H54 (cell line): ENCODE measurements at regions not wholly inside any gene's neighbourhood (a gene's known extent, or its start where the extent isn't known, plus 50 kb on each side); places are given as distances from the start of the nearest gene placed in this dataset.
"Not testable (repeated sequence)": the region's sequence is repeated elsewhere in the genome, so short reads cannot be mapped to it uniquely, and the experiment has no call there.

ENCODE experiments used
- DNase-seq: peaks from one replicate; pipeline ENCODE4 v3.0.0; 2011; ENCODE audit warnings: low spot score, mixed read lengths; ENCODE audit not compliant: insufficient read length
- FAIRE-seq: peaks from 3 replicates; lab custom pipeline; 2011; peaks lifted over from hg19 to GRCh38; lab: Jason Lieb, UNC
- POLR2A ChIP-seq: IDR thresholded peaks from 2 replicates; pipeline ENCODE4 v1.6.1; 2011; ENCODE audit warnings: low read depth, mild to moderate bottlenecking, low read length

DNA sequence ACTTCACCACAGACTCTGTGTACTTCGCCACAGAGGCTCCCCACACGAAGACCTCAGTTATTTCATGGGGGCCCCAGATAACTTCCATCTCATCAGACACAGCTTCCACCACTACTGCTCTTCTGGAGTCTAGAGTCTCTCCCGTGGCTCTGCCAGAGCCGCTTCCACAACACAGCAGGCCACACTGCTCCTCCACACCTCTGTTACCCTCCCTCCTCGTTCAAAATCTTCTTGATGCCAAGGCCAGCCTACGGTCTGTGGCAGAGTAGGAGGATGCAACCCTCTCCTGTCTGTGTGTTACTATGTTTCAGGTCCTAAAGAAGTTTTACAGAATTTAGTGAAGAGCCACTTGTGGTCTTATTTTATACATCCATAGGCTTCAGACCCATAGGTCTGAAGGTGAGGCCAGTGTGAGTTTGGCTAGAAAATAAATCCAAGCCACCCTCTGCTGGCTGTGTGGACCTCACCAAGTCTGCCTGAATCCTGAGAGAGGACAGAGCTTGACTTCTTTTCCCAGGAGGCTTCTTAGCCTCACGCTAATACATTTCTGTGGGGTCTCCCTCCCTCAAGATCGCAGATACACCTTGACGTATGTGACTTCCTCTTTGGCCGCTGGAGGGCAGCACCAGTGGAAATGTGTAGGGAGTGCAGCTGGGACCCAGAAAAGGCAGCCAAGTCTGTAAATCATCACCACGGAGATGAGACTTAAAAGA is 197.7 kb downstream of the FAXC start:
- DNase-seq (peak; percentile 6), FAIRE-seq (peak; percentile 30)
- TF ChIP-seq POLR2A, result no peak

DNA sequence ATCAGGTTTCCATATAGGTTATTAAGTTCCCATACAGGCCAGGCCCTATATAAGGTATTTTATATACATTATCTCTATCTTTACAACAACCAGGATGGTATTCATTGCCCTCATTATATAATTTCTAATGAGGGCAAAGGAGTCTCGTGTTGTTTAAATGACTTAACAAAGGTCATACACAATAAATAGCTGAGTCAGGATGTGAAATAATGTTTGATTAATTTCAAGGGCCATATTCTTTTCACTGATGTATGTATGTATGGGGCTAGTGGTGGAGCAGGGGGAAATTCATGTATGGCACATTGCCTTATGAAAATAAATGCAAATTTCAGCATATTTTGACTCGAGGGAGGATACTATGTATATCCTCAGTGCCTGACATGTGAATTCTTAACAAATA is 200.7 kb downstream of the FAXC start:
- FAIRE-seq, result no peak
- no peak for DNase-seq
- TF ChIP-seq POLR2A, result no peak

GRCh38 chr6:99148111-99148510 is 200.4 kb upstream of the FBXL4 start:
- DNase-seq (no peak), FAIRE-seq (no peak)
- no peak for TF ChIP-seq POLR2A

DNA sequence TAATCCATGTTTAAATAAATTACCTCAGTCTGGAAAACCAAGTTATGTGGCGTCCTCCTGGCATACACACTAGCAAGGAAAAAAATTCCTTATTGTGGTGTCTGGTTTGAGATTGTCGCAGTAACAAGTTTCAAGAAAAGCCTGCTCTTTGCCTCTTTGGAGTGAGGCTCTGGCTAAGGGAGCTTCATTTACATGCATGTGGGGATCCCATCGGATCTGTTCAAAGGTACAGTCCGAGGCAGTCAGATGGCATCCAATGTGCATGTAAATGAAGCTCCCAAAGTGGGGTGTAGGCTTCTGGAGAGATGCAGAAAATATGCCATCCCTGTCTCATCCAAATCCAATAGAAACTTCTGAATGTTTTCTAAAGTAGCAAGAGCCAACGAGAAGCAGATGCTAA is 199.5 kb upstream of the FBXL4 start:
- TF ChIP-seq POLR2A, result no peak
- FAIRE-seq (no peak), DNase-seq (no peak)

DNA sequence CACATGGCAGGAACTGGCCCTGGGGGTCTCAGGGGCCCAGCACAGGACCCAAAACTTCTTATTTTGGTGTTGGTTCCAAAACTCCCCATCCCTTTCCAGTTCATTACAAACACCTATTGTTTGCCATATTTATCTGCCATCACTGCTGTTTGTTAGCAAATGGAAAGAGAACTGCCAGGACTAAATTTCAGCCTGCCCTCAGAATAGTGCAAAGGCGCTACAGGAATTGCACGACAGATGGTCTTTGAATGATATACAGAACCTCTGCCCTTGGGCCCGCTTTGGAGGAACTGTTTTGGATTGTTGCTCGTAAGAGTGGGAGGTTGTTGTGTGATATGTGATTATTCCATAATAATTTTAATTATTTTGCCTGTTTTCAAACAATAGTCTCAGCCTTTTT is 199.0 kb upstream of the FBXL4 start:
- DNase-seq, result no peak
- FAIRE-seq, result no peak
- TF ChIP-seq POLR2A, result no peak

- DNase-seq (no peak), FAIRE-seq (no peak)
- TF ChIP-seq POLR2A, result no peak
These were observed 198.0 kb upstream of the FBXL4 start for GRCh38 chr6:99145738-99146137.

GRCh38 chr6:99143108-99143861 is 195.5 kb upstream of the FBXL4 start:
- FAIRE-seq, result no peak
- no peak for TF ChIP-seq POLR2A
- no peak for DNase-seq

- DNase-seq, FAIRE-seq: not testable (repeated sequence)
These were observed 194.2 kb upstream of the FBXL4 start for GRCh38 chr6:99141906-99142305.

- TF ChIP-seq POLR2A, result no peak
- FAIRE-seq, result no peak
- no peak for DNase-seq
These were observed 190.7 kb upstream of the FBXL4 start for GRCh38 chr6:99138445-99138844.

- no peak for TF ChIP-seq POLR2A
- FAIRE-seq (no peak), DNase-seq (no peak)
These were observed 189.6 kb upstream of the FBXL4 start for GRCh38 chr6:99137314-99137713.

DNA sequence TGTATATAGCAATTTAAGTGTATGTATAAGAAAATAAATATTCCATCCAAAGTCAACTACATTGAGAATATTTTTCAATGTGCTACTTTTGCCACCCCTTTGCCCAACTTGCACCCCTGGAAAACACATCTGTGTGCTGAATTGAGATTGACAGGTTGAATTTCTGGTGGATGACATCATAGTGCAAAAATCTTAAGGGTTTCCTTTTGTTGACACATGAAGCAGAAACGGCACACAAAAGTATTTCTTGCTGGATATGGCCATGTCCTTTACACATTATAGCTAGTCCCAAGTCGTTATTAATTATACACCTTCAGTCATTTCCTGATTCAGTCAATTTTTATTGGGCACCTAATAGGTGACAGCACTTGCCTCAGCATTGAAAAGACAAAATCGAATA is 188.7 kb upstream of the FBXL4 start:
- no peak for DNase-seq
- no peak for FAIRE-seq

GRCh38 chr6:99132026-99132635 is 184.4 kb upstream of the FBXL4 start:
- TF ChIP-seq POLR2A, result no peak
- no peak for FAIRE-seq
- DNase-seq, result no peak

More for the DNA sequence above, 188.7 kb upstream of the FBXL4 start:
- no peak for TF ChIP-seq POLR2A

GRCh38 chr6:99130897-99131873 is 183.4 kb upstream of the FBXL4 start:
- no peak for FAIRE-seq
- no peak for DNase-seq
- no peak for TF ChIP-seq POLR2A

- TF ChIP-seq POLR2A, result no peak
- no peak for FAIRE-seq
- DNase-seq, result no peak
These were observed 182.1 kb upstream of the FBXL4 start for GRCh38 chr6:99129835-99130234.
